Endothelial cell of umbilical vein (primary cell): ENCODE measurements at regions not wholly inside any gene's neighbourhood (a gene's known extent, or its start where the extent isn't known, plus 50 kb on each side); places are given as distances from the start of the nearest gene placed in this dataset.

Experiments used
- EZH2 ChIP-seq: IDR thresholded peaks from 2 replicates; pipeline ENCODE4 v1.6.1; 2012; ENCODE audit warnings: borderline replicate concordance, low read depth, mild to moderate bottlenecking, moderate library complexity, low read length, inconsistent platforms; ENCODE audit not compliant: severe bottlenecking
- MAX ChIP-seq: IDR thresholded peaks from 2 replicates; pipeline ENCODE4 v1.6.1; 2011; ENCODE audit not compliant: insufficient read depth, insufficient read length
- MYC ChIP-seq: IDR thresholded peaks from one replicate; pipeline ENCODE4 v1.6.1; 2011; ENCODE audit warnings: mild to moderate bottlenecking, low read depth, low read length
- TF ChIP-seq, protein P1 (sequence below), 2 donors: IDR thresholded peaks; 1 replicate in 1 of 2; 2 replicates in 1 of 2; pipeline ENCODE4 v1.5.1; 2011; ENCODE audit warnings: low read length in 2 of 2, mild to moderate bottlenecking in 2 of 2, moderate library complexity in 2 of 2, control low read depth in 1 of 2, inconsistent platforms in 1 of 2, low read depth in 1 of 2; ENCODE audit not compliant: insufficient read depth in 1 of 2; ENCODE audit errors: extremely low read depth in 1 of 2

DNA sequence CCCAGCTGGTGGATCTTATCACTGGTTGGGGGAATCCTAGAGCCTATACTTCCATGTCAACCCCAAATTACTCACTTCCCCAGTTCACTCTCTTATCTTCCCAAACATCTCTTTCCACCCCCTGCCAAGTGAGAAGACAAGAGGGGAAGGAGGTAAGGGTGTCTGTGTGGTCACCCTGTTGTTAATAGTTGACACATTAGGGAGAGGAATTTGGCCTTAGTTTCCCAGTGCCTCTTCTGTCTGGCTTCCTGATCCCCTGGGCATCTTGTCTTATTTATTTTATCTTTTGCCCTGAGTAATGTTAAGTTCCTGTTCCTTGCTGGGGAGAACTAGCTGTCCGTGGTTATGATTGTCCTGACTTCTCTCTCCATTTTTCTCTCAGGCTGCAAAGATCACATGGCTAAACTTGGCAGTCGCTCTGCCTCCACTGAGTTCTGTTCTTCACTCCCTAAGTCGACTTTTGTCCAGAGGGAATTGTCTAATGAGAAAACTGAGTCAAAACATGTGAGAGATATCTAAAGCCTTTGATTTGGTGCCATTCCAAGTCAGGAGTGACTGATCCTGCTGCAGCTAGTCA is 157.1 kb upstream of the SYT6 start:
- TF ChIP-seq, protein P1, sequence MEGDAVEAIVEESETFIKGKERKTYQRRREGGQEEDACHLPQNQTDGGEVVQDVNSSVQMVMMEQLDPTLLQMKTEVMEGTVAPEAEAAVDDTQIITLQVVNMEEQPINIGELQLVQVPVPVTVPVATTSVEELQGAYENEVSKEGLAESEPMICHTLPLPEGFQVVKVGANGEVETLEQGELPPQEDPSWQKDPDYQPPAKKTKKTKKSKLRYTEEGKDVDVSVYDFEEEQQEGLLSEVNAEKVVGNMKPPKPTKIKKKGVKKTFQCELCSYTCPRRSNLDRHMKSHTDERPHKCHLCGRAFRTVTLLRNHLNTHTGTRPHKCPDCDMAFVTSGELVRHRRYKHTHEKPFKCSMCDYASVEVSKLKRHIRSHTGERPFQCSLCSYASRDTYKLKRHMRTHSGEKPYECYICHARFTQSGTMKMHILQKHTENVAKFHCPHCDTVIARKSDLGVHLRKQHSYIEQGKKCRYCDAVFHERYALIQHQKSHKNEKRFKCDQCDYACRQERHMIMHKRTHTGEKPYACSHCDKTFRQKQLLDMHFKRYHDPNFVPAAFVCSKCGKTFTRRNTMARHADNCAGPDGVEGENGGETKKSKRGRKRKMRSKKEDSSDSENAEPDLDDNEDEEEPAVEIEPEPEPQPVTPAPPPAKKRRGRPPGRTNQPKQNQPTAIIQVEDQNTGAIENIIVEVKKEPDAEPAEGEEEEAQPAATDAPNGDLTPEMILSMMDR (IDR thresholded peaks at IDR 0.05; ENCODE audit: extremely low read depth in 1 of 2, insufficient read depth in 1 of 2, low read depth in 1 of 2, low read length in 2 of 2): no peak
- TF ChIP-seq MAX (no peak), MYC (no peak), EZH2 (no peak)
